WTC11 (cell line): ENCODE measurements at regions not wholly inside any gene's neighbourhood (a gene's known extent, or its start where the extent isn't known, plus 50 kb on each side); places are given as distances from the start of the nearest gene placed in this dataset.

Experiments
- ATAC-seq: fragments of 200-7000 bp; cut with Tn5 transposase; 2 replicates; pipeline ENCODE4 v1.10.0; 2021; ENCODE audit warnings: mild to moderate bottlenecking, moderate library complexity
- CTCF ChIA-PET: fragments of 300-600 bp; sonication (Branson Sonifier 250); formaldehyde crosslinking; loops from one replicate; lab custom pipeline; 2021; ENCODE audit warnings: antibody characterized with exemption; lab: Charles Lee
- POLR2A ChIA-PET: fragments of 350-600 bp; sonication (Branson Sonifier 250); formaldehyde crosslinking; loops from one replicate; lab custom pipeline; 2021; ENCODE audit warnings: antibody characterized with exemption; lab: Charles Lee
- DNase-seq: peaks from one replicate; pipeline ENCODE4 v3.0.0; 2021; ENCODE audit warnings: low spot score
- H3K27ac Mint-ChIP-seq: 2 replicates; pipeline ENCODE4 v1.8.0; 2021; ENCODE audit warnings: mixed read lengths
- H3K27me3 Mint-ChIP-seq: 2 replicates; pipeline ENCODE4 v1.8.0; 2021; ENCODE audit warnings: low read depth, mild to moderate bottlenecking, moderate library complexity, mixed read lengths
- H3K36me3 Mint-ChIP-seq: 2 replicates; pipeline ENCODE4 v1.8.0; 2021; ENCODE audit warnings: mixed read lengths
- H3K4me1 Mint-ChIP-seq: 2 replicates; pipeline ENCODE4 v1.8.0; 2022; ENCODE audit warnings: mixed read lengths
- H3K4me3 Mint-ChIP-seq: 2 replicates; pipeline ENCODE4 v1.8.0; 2021; ENCODE audit warnings: mild to moderate bottlenecking, moderate library complexity, mixed read lengths
- H3K9me3 Mint-ChIP-seq: 2 replicates; pipeline ENCODE4 v1.8.0; 2021; ENCODE audit warnings: mixed read lengths
- EMX1 ChIP-seq: fragments of 250-450 bp; sonication (Bioruptor Pico); IDR thresholded peaks from 2 replicates; pipeline ENCODE4 v1.8.0; 2021; ENCODE audit warnings: mild to moderate bottlenecking
- ESRRA ChIP-seq: sonication (generic); formaldehyde crosslinking; IDR thresholded peaks from 2 replicates; pipeline ENCODE4 v1.8.1; 2022; ENCODE audit warnings: mild to moderate bottlenecking, missing genetic modification reagents, borderline replicate concordance
- HMGA2 ChIP-seq: fragments of 250-450 bp; sonication (Bioruptor Pico); IDR thresholded peaks from 2 replicates; pipeline ENCODE4 v1.4.0; 2021; ENCODE audit warnings: mild to moderate bottlenecking, moderate library complexity
- NR1H2 ChIP-seq: sonication (generic); formaldehyde crosslinking; IDR thresholded peaks from 2 replicates; pipeline ENCODE4 v1.9.0; 2021; ENCODE audit warnings: mild to moderate bottlenecking, moderate library complexity, missing genetic modification reagents
- TCF7 ChIP-seq: sonication (generic); formaldehyde crosslinking; IDR thresholded peaks from 2 replicates; pipeline ENCODE4 v1.8.0; 2022; ENCODE audit warnings: mild to moderate bottlenecking, low read depth, missing genetic modification reagents, moderate library complexity
- ZNF121 ChIP-seq: sonication (generic); formaldehyde crosslinking; IDR thresholded peaks from 2 replicates; pipeline ENCODE4 v1.8.0; 2023; ENCODE audit warnings: missing genetic modification reagents
- ZNF138 ChIP-seq: sonication (generic); formaldehyde crosslinking; conservative IDR thresholded peaks from 2 replicates; pipeline ENCODE4 v1.8.1; 2022; ENCODE audit warnings: mild to moderate bottlenecking, moderate library complexity, missing genetic modification reagents
- TF ChIP-seq, protein P1 (sequence below): sonication (generic); formaldehyde crosslinking; IDR thresholded peaks from 2 replicates; pipeline ENCODE4 v1.8.0; 2022; ENCODE audit warnings: mild to moderate bottlenecking, missing genetic modification reagents
- TF ChIP-seq, protein P2 (sequence below): sonication (generic); formaldehyde crosslinking; IDR thresholded peaks from 2 replicates; pipeline ENCODE4 v1.8.0; 2023; ENCODE audit warnings: mild to moderate bottlenecking, missing genetic modification reagents
- TF ChIP-seq, protein P3 (sequence below): fragments of 200-600 bp; IDR thresholded peaks from 2 replicates; pipeline ENCODE4 v1.8.0; 2022; ENCODE audit warnings: antibody characterized with exemption
- TF ChIP-seq, protein P4 (sequence below): sonication (generic); formaldehyde crosslinking; IDR thresholded peaks from 2 replicates; pipeline ENCODE4 v1.8.0; 2022; ENCODE audit warnings: missing genetic modification reagents
- TF ChIP-seq, protein P5 (sequence below): sonication (generic); formaldehyde crosslinking; IDR thresholded peaks from 2 replicates; pipeline ENCODE4 v1.8.0; 2022; ENCODE audit warnings: mild to moderate bottlenecking, missing genetic modification reagents

DNA sequence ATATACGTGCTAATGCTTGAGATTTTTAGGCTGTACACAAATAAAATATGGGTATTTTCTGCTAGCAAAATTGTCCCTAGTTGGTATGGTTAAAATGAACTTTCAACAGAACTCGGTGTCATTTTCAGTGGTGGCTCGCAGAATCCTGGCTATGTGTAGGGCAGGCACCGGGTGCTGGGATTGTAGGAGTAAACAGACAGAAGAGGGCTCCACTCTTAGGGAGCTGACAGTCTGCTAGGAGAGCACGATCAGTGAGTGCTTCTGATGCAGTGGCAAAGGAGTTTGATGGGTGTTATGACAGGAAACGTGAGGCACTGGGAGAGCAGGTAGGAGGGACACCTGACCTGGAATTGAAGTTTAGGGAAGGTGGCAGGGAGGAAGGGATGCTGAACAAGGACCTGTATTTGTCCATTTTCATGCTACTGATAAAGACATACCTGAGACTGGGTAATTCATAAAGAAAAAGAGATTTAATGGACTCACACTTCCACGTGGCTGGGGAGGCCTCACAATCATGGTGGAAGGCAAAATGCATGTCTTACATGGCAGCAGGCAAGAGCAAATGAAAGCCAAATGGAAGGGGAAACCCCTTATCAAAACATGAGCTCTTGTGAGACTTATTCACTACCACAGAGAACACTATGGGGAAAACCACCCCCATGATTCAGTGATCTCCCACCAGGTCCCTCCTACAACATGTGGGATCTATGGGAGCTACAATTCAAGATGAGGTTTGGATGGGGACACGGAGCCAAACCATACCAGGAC is 105.4 kb upstream of the LCLAT1 start:
- H3K9me3 Mint-ChIP-seq = peaks cover 38% of the 10 kb centered on the region
- TF ChIP-seq, protein P1, sequence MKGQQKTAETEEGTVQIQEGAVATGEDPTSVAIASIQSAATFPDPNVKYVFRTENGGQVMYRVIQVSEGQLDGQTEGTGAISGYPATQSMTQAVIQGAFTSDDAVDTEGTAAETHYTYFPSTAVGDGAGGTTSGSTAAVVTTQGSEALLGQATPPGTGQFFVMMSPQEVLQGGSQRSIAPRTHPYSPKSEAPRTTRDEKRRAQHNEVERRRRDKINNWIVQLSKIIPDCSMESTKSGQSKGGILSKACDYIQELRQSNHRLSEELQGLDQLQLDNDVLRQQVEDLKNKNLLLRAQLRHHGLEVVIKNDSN (CRISPR knock-in tag) = no peak
- no peak for TF ChIP-seq HMGA2 (CRISPR knock-in tag)
- no peak for TF ChIP-seq TCF7 (CRISPR knock-in tag)
- TF ChIP-seq, protein P2, sequence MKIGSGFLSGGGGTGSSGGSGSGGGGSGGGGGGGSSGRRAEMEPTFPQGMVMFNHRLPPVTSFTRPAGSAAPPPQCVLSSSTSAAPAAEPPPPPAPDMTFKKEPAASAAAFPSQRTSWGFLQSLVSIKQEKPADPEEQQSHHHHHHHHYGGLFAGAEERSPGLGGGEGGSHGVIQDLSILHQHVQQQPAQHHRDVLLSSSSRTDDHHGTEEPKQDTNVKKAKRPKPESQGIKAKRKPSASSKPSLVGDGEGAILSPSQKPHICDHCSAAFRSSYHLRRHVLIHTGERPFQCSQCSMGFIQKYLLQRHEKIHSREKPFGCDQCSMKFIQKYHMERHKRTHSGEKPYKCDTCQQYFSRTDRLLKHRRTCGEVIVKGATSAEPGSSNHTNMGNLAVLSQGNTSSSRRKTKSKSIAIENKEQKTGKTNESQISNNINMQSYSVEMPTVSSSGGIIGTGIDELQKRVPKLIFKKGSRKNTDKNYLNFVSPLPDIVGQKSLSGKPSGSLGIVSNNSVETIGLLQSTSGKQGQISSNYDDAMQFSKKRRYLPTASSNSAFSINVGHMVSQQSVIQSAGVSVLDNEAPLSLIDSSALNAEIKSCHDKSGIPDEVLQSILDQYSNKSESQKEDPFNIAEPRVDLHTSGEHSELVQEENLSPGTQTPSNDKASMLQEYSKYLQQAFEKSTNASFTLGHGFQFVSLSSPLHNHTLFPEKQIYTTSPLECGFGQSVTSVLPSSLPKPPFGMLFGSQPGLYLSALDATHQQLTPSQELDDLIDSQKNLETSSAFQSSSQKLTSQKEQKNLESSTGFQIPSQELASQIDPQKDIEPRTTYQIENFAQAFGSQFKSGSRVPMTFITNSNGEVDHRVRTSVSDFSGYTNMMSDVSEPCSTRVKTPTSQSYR (CRISPR knock-in tag) = no peak
- no peak for TF ChIP-seq ZNF138
- no peak for TF ChIP-seq ESRRA (CRISPR knock-in tag)
- TF ChIP-seq EMX1 (CRISPR knock-in tag) = no peak
- TF ChIP-seq NR1H2 (CRISPR knock-in tag) = no peak
- TF ChIP-seq, protein P3, sequence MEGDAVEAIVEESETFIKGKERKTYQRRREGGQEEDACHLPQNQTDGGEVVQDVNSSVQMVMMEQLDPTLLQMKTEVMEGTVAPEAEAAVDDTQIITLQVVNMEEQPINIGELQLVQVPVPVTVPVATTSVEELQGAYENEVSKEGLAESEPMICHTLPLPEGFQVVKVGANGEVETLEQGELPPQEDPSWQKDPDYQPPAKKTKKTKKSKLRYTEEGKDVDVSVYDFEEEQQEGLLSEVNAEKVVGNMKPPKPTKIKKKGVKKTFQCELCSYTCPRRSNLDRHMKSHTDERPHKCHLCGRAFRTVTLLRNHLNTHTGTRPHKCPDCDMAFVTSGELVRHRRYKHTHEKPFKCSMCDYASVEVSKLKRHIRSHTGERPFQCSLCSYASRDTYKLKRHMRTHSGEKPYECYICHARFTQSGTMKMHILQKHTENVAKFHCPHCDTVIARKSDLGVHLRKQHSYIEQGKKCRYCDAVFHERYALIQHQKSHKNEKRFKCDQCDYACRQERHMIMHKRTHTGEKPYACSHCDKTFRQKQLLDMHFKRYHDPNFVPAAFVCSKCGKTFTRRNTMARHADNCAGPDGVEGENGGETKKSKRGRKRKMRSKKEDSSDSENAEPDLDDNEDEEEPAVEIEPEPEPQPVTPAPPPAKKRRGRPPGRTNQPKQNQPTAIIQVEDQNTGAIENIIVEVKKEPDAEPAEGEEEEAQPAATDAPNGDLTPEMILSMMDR = no peak
- TF ChIP-seq, all 79 proteins: peak for 0
- ChIA-PET POLR2A (no interaction called here), CTCF (no interaction called here)
- Mint-ChIP-seq H3K27ac (no peak overlapping the region), H3K4me1 (peaks cover 7% of the 10 kb centered on the region), H3K36me3 (peaks cover 32% of the 10 kb centered on the region), H3K4me3 (no peak overlapping the region), H3K27me3 (peaks cover 7% of the 10 kb centered on the region)
- DNase-seq = no peak
- no peak for ATAC-seq

DNA sequence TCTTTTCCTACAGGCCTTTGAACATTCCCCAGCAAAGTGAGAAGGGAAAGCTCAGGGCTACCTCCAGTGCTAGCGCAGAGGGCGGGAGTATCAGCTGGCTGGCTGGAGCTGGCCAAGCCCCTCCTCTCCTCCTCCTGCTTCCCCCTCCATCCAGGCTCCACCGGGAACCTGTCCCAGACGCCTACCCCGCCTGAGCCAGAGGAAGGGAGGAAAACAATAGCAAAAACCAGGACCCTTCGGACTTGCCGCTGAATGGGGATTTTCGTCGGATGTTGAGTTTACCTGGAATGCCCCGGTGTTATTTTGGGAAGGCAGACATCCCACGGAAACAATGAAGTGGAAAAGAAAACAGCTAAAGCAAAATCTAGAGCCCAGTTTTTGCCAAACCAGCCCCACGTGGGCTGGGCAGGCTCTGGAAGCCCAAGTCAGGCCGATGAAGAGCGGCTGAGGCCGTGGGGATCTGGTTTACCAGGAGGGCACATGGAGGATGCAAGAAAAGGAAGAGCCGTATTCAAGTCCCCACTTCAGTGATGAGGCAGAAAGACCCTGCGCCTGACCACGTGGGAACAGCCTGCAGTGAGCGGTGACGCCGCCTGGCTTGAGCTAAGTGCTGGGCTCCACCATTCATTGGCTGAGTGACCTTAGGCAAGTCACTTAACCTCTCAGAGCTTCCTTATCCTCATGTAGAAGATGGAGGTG is 100.4 kb upstream of the LCLAT1 start:
- ChIA-PET CTCF (interaction anchor here (1.2 to 1.6 kb wide), 4 partner anchors 12 to 365 kb away, joined by 3 to 12 read pairs (median 5); no protein-coding TSS in a partner anchor), POLR2A (interaction anchor here (0.8 kb wide), 1 partner anchor 817 kb away, joined by 5 read pairs; no protein-coding TSS in a partner anchor)
- Mint-ChIP-seq H3K27me3 (peaks cover 7% of the 10 kb centered on the region), H3K9me3 (peaks cover 30% of the 10 kb centered on the region), H3K36me3 (peaks cover 29% of the 10 kb centered on the region), H3K4me1 (peaks cover 14% of the 10 kb centered on the region), H3K4me3 (peak overlapping the region; percentile 32), H3K27ac (no peak overlapping the region)
- 0 out of 2 replicates have a peak, but pooled peaks have one; percentile 22 for TF ChIP-seq ZNF121
- TF ChIP-seq, protein P4, sequence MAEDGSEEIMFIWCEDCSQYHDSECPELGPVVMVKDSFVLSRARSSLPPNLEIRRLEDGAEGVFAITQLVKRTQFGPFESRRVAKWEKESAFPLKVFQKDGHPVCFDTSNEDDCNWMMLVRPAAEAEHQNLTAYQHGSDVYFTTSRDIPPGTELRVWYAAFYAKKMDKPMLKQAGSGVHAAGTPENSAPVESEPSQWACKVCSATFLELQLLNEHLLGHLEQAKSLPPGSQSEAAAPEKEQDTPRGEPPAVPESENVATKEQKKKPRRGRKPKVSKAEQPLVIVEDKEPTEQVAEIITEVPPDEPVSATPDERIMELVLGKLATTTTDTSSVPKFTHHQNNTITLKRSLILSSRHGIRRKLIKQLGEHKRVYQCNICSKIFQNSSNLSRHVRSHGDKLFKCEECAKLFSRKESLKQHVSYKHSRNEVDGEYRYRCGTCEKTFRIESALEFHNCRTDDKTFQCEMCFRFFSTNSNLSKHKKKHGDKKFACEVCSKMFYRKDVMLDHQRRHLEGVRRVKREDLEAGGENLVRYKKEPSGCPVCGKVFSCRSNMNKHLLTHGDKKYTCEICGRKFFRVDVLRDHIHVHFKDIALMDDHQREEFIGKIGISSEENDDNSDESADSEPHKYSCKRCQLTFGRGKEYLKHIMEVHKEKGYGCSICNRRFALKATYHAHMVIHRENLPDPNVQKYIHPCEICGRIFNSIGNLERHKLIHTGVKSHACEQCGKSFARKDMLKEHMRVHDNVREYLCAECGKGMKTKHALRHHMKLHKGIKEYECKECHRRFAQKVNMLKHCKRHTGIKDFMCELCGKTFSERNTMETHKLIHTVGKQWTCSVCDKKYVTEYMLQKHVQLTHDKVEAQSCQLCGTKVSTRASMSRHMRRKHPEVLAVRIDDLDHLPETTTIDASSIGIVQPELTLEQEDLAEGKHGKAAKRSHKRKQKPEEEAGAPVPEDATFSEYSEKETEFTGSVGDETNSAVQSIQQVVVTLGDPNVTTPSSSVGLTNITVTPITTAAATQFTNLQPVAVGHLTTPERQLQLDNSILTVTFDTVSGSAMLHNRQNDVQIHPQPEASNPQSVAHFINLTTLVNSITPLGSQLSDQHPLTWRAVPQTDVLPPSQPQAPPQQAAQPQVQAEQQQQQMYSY (CRISPR knock-in tag) = 0 out of 2 replicates have a peak, but pooled peaks have one; percentile 23
- TF ChIP-seq, protein P5, sequence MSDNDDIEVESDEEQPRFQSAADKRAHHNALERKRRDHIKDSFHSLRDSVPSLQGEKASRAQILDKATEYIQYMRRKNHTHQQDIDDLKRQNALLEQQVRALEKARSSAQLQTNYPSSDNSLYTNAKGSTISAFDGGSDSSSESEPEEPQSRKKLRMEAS = no peak
- ATAC-seq = peak; percentile 100
- peak; percentile 65 for DNase-seq
